Cardiac muscle cell (in vitro differentiated cells and primary cell): ENCODE measurements at regions not wholly inside any gene's neighbourhood (a gene's known extent, or its start where the extent isn't known, plus 50 kb on each side); places are given as distances from the start of the nearest gene placed in this dataset.

Experiments used
- DNase-seq, 2 donors: peaks; one replicate each; pipeline versions ENCODE4 v3.0.0 to v3.0.0-alpha.2; 2010 to 2017; ENCODE audit warnings: low read depth in 1 of 2, low spot score in 1 of 2
- H3K27ac ChIP-seq: fragments of 200-600 bp; sonication (generic); 2 replicates; pipeline ENCODE4 v1.5.1; 2016
- H3K27me3 ChIP-seq: fragments of 200-600 bp; sonication (generic); 2 replicates; pipeline ENCODE4 v1.6.0; 2016; ENCODE audit warnings: control low read depth
- H3K36me3 ChIP-seq: fragments of 200-600 bp; sonication (generic); 2 replicates; pipeline ENCODE4 v1.5.1; 2016; ENCODE audit warnings: control low read depth
- H3K4me1 ChIP-seq: fragments of 200-600 bp; sonication (generic); 2 replicates; pipeline ENCODE4 v1.8.1; 2017; ENCODE audit warnings: low read depth, mild to moderate bottlenecking, mixed run types
- H3K4me3 ChIP-seq: fragments of 200-600 bp; sonication (generic); 2 replicates; pipeline ENCODE4 v1.5.1; 2016; ENCODE audit warnings: mild to moderate bottlenecking
- H3K9me3 ChIP-seq: fragments of 200-600 bp; sonication (generic); 2 replicates; pipeline ENCODE4 v1.5.1; 2017; ENCODE audit warnings: low read depth, mild to moderate bottlenecking, control low read depth
- CTCF ChIP-seq: IDR thresholded peaks from 2 replicates; pipeline ENCODE4 v1.5.1; 2012; ENCODE audit warnings: low read depth, mild to moderate bottlenecking, low read length

DNA sequence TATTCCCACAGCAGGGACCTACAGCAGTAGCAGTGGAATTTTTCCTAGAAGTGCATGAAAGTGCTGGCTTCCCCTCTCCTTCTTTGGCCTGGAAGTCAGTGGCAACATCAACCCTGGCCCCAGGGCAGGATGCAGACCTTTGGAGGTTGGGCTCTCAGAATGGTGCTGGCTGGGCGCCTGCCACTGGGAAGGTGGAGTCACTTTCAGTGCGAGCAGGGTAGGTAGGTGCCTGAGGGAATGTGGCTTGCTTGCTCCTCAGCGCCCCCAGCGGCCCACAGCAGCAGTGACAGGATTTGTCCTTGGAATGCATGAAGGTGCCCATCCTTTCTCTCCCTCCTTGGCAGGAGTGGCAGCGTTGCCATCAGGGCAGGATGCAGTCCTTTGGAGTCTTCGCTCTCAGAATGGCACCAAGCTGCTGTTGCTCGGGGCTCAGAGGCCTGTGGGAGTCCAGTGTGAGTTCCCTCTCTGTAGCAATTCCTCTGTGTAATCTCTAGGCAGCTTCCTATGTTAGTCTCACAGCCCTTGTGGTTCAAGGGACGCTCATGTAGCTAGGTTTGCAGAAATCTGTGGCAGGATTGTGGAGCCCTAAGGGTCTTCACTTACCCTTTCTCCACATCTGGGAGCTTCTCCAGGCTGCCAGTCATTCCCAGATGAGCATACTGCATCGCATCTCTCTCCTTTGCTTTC lies 354.4 kb upstream of the DACH1 start:
- peak; percentile 1 to 22 for DNase-seq
- Histone ChIP-seq H3K4me1 (peaks cover 4% of the 10 kb centered on the region), H3K36me3 (no peaks in the 10 kb centered on the region), H3K4me3 (no peak overlapping the region), H3K27me3 (no peaks in the 10 kb centered on the region), H3K9me3 (no peaks in the 10 kb centered on the region), H3K27ac (no peak overlapping the region)
- peak; percentile 32 for TF ChIP-seq CTCF

- no peak for DNase-seq
- H3K27me3 ChIP-seq, result no peaks in the 10 kb centered on the region
- TF ChIP-seq CTCF, result no peak
- peaks cover 4% of the 10 kb centered on the region for H3K4me1 ChIP-seq
- no peaks in the 10 kb centered on the region for H3K9me3 ChIP-seq
- H3K27ac ChIP-seq, result no peak overlapping the region
- no peaks in the 10 kb centered on the region for H3K36me3 ChIP-seq
- no peak overlapping the region for H3K4me3 ChIP-seq
Observed at GRCh38 chr13:72218966-72219365, 352.0 kb upstream of the DACH1 start.

DNA sequence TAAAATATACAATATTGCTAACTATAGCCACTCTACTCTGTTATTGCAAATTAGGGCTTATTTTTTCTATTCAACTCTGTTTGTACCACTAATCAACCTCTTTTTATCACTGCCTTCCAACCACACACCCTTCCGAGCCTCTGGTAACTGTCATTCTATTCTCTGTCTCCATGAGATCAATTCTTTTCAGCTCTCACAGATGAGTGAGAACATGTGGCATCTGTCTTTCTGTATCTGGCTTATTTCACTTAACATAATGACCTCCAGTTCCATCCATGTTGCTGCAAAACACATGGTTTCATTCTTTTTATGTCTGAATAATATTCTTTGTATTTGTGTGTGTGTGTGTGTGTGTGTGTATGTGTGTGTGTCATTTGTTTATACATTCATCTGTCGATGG lies 350.1 kb upstream of the DACH1 start:
- H3K27ac ChIP-seq, result no peak overlapping the region
- H3K27me3 ChIP-seq, result no peaks in the 10 kb centered on the region
- no peaks in the 10 kb centered on the region for H3K9me3 ChIP-seq
- DNase-seq, result no peak
- no peak overlapping the region for H3K4me3 ChIP-seq
- TF ChIP-seq CTCF, result no peak
- no peaks in the 10 kb centered on the region for H3K36me3 ChIP-seq
- peaks cover 4% of the 10 kb centered on the region for H3K4me1 ChIP-seq

GRCh38 chr13:72208112-72208645 lies 341.2 kb upstream of the DACH1 start:
- Histone ChIP-seq H3K27ac (no peak overlapping the region), H3K9me3 (no peaks in the 10 kb centered on the region), H3K36me3 (no peaks in the 10 kb centered on the region), H3K27me3 (no peaks in the 10 kb centered on the region), H3K4me3 (no peak overlapping the region), H3K4me1 (no peaks in the 10 kb centered on the region)
- TF ChIP-seq CTCF, result no peak
- DNase-seq, result no peak

DNA sequence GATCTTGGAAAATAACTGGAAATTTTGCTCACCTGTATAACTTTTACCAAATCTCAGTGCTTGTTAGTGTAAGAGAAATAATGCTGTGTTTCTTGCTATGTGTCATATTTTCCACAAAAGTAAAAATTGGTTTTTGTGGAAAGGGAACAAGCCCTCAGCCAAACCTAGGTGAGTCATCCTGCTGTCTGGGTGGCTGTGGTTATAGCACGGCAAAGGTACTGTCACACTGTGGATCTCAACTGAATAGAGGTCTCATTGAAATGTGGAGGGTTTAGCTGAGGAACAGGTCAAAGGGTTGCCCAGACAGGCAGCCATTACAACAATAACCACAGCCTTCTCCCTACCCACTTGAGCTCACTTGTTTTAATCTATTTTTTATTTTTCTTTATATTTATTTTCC lies 338.8 kb upstream of the DACH1 start:
- Histone ChIP-seq H3K27ac (no peak overlapping the region), H3K9me3 (no peaks in the 10 kb centered on the region), H3K27me3 (no peaks in the 10 kb centered on the region), H3K4me3 (no peak overlapping the region), H3K36me3 (no peaks in the 10 kb centered on the region), H3K4me1 (no peaks in the 10 kb centered on the region)
- no peak for TF ChIP-seq CTCF
- DNase-seq, result no peak
